ENCODE measurements at regions not wholly inside any gene's neighbourhood (a gene's known extent, or its start where the extent isn't known, plus 50 kb on each side); places are given as distances from the start of the nearest gene placed in this dataset.
"Not testable (repeated sequence)": the region's sequence is repeated elsewhere in the genome, so short reads cannot be mapped to it uniquely, and the experiment has no call there.

DNA sequence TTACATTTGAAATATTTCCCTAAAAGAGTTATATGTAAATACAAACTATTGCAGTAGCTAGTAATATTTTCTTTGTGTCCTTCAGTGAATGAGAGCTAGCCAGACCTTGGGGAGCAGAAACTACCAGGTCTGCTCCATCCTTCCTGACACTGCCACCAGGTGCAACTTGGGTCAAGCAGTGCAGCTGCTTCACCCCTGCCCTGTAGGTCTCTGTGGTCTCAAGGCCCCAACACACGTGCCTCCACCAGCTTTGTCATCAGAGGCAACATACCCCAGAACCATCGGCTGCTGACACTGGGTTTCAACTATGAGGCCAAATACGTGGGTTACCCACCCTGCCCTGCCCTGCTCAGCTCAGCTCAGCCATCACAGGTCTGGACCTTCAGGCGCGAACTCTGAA lies 181.6 kb downstream of the FCRL5 start:
- H3K27me3 ChIP-seq (ENCODE audit: control insufficient read depth, insufficient read depth, low read length), result no peaks in the 10 kb centered on the region
- H3K27ac ChIP-seq (ENCODE audit: low read length), result no peak overlapping the region
- H3K4me3 ChIP-seq (ENCODE audit: low read length), result no peak overlapping the region
- H3K36me3 ChIP-seq (ENCODE audit: control insufficient read depth, insufficient read depth, low read length), result no peaks in the 10 kb centered on the region
- no peak for DNase-seq
- H3K4me1 ChIP-seq (ENCODE audit: control insufficient read depth, insufficient read depth, low read length), result peaks cover 32% of the 10 kb centered on the region
- H3K9me3 ChIP-seq (ENCODE audit: control insufficient read depth, low read depth, low read length), result no peaks in the 10 kb centered on the region
- WGBS (ENCODE audit: insufficient coverage, low lambda C conversion rate), result no CpG with 5 or more reads among the region's 5 CpGs

DNA sequence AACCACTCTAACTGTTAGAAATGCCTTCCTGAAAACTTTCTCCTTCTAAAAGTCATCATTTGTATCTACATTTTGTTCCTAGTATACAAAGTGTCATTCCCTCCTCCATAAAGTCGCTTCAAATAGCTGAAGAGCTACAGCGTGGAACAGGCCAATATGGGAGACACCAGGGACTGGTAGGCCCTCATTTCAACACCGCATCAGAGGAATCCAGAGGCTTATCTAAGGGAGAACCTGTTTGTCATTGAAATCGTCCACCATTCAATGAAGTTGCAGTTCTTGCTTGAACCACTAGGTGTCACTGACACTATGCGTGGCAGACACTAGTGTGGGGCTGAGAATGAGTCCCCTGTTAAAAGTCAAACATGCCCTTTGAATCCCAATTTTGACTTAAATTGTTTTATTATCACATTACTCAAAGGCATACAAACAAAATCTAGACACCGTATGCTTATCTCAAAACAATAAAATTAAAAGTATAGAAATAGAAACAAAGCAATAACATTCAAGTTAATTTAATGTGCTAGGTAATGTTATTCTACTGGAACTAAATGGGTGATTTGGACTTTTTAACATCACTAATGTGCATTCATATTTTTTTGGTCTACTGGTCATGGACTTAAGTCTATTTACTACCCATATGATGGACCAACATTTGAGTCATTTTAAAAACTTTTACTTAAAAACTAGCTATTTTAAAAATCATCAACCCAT lies 182.3 kb downstream of the FCRL5 start:
- H3K9me3 ChIP-seq (ENCODE audit: control insufficient read depth, low read depth, low read length), result no peaks in the 10 kb centered on the region
- WGBS (ENCODE audit: insufficient coverage, low lambda C conversion rate), result 0% methylated on average over 1 of the region's 6 CpGs
- no peaks in the 10 kb centered on the region for H3K36me3 ChIP-seq (ENCODE audit: control insufficient read depth, insufficient read depth, low read length)
- no peak overlapping the region for H3K4me3 ChIP-seq (ENCODE audit: low read length)
- H3K4me1 ChIP-seq (ENCODE audit: control insufficient read depth, insufficient read depth, low read length), result peaks cover 35% of the 10 kb centered on the region
- no peaks in the 10 kb centered on the region for H3K27me3 ChIP-seq (ENCODE audit: control insufficient read depth, insufficient read depth, low read length)
- peak; percentile 38 to 53 for DNase-seq
- H3K27ac ChIP-seq (ENCODE audit: low read length), result no peak overlapping the region

DNA sequence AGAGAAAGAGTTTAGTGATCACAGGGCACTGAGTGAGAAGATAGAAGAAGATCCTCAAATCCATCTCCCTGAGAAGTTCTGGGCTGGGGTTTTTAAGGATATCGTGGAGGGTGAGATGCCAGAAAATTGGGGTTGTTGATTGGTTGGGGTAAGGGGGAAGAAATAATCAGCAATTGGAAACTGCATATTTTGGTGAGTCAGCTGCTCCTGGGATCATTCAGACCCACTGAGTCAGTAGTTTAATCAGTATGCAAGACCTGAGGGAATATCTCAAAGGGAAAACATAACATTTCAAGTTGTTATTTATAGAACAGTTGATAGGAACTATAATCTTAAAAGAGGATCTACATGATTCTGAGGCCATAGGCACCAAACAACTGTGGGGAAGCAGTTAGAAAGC lies 183.4 kb downstream of the FCRL5 start:
- H3K4me1 ChIP-seq (ENCODE audit: control insufficient read depth, insufficient read depth, low read length), result peaks cover 35% of the 10 kb centered on the region
- not testable (repeated sequence) for DNase-seq; H3K36me3 ChIP-seq (ENCODE audit: control insufficient read depth, insufficient read depth, low read length); H3K27me3 ChIP-seq (ENCODE audit: control insufficient read depth, insufficient read depth, low read length); H3K27ac ChIP-seq (ENCODE audit: low read length); H3K9me3 ChIP-seq (ENCODE audit: control insufficient read depth, low read depth, low read length); H3K4me3 ChIP-seq (ENCODE audit: low read length)
- WGBS (ENCODE audit: insufficient coverage, low lambda C conversion rate), result 88% methylated on average over 1 of the region's 1 CpG

DNA sequence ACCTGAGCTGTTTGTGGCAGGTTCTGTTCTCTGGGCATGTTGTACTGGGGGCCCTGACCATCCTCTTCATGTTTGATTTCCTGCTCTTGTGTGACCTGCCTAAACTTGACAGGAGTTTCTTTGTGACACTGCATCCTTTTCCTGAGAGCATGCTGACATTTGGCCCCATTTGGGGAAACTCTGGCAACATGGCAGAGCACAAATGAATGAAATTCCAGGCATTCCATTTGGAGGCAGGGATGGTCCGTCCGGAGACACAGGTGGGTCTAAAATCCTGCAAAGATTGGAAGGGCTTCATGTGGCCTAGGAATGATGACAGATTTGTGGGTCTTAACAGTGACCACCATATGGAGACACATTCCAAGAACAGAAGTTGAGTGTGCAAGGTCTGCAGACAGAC lies 184.0 kb downstream of the FCRL5 start:
- H3K36me3 ChIP-seq (ENCODE audit: control insufficient read depth, insufficient read depth, low read length), result no peaks in the 10 kb centered on the region
- WGBS (ENCODE audit: insufficient coverage, low lambda C conversion rate), result no CpG with 5 or more reads among the region's 2 CpGs
- H3K27me3 ChIP-seq (ENCODE audit: control insufficient read depth, insufficient read depth, low read length), result no peaks in the 10 kb centered on the region
- no peak for DNase-seq
- peaks cover 35% of the 10 kb centered on the region for H3K4me1 ChIP-seq (ENCODE audit: control insufficient read depth, insufficient read depth, low read length)
- no peaks in the 10 kb centered on the region for H3K9me3 ChIP-seq (ENCODE audit: control insufficient read depth, low read depth, low read length)
- H3K4me3 ChIP-seq (ENCODE audit: low read length), result no peak overlapping the region
- H3K27ac ChIP-seq (ENCODE audit: low read length), result peak overlapping the region; percentile 59

DNA sequence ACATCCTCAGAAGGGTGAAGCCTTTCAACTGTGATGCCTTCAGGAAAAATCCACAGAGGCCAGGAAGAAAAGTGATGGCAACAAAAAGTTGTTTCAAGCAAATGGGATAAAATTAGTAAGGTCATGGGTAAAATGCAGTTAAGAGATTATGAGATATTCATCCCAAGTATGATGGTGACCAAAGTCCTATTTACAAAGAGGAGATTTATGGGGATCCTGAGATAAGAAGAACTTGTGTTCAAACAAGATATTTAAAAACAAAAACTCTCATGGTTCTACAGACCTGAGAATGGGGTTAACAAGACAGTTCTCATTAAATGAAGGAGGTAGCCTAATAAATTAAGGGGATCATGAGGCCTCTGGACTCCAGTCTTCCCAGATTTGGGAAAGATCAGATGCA lies 184.4 kb downstream of the FCRL5 start:
- Histone ChIP-seq H3K4me1 (ENCODE audit: control insufficient read depth, insufficient read depth, low read length) (peaks cover 35% of the 10 kb centered on the region), H3K27ac (ENCODE audit: low read length) (peak overlapping the region; percentile 59), H3K4me3 (ENCODE audit: low read length) (no peak overlapping the region), H3K27me3 (ENCODE audit: control insufficient read depth, insufficient read depth, low read length) (no peaks in the 10 kb centered on the region), H3K9me3 (ENCODE audit: control insufficient read depth, low read depth, low read length) (no peaks in the 10 kb centered on the region), H3K36me3 (ENCODE audit: control insufficient read depth, insufficient read depth, low read length) (no peaks in the 10 kb centered on the region)
- DNase-seq, result peak in 1 of 2 donors; percentile 17

DNA sequence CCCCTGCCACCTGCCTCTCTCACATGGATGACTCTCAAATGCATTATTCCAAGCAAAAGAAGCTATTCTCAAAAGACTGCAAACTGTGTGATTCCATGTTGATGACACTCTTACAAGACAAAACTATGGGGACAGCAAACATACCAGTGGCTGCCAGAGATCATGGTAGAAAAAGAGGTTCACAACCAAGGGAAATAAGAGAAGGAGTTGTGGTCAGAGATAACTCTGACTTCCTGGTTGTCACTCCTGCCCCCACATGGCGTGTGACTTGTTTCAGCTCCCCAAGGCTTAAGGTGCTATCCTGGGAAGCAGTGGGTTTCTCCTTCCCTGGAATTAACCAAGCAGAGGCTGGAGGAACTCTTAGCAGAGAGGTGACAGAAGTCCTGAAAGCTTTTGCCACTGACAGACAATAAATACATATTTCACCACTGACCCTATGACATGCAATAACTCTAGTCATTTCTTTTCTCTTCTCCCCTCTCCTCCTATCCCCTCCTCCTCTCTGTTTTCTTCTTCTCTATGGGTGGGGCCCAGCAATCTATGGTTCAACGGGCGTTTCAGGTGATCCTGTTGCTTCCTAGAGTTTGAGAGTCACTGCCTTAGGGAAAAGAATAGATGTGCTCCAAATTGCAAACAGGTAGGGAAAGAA lies 185.1 kb downstream of the FCRL5 start:
- no CpG with 5 or more reads among the region's 3 CpGs for WGBS (ENCODE audit: insufficient coverage, low lambda C conversion rate)
- Histone ChIP-seq H3K27ac (ENCODE audit: low read length) (peak overlapping the region; percentile 59), H3K4me1 (ENCODE audit: control insufficient read depth, insufficient read depth, low read length) (peaks cover 35% of the 10 kb centered on the region), H3K27me3 (ENCODE audit: control insufficient read depth, insufficient read depth, low read length) (no peaks in the 10 kb centered on the region), H3K36me3 (ENCODE audit: control insufficient read depth, insufficient read depth, low read length) (no peaks in the 10 kb centered on the region), H3K9me3 (ENCODE audit: control insufficient read depth, low read depth, low read length) (no peaks in the 10 kb centered on the region), H3K4me3 (ENCODE audit: low read length) (no peak overlapping the region)
- DNase-seq, result peak; percentile 21 to 43

DNA sequence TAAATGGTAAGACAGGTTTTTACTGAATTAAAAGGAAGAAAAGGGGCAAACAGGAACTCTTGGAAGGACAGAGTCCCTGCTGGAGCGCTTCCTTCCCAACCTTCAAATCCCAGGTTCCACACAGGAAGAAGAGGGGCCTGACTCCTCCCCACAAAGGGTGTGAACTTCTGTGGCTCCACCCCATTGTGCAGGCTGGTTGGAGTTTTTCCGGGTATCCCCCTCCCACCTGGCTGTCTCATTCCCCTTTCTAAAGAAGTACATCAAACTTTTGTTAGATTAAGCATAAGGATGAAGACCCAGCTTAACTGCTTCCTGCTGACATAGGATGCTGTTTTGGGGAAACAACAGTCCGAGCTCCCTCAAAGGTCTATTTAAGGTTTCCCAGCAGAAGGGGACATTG lies 187.7 kb downstream of the FCRL5 start:
- DNase-seq, result no peak
- no peaks in the 10 kb centered on the region for H3K9me3 ChIP-seq (ENCODE audit: control insufficient read depth, low read depth, low read length)
- peaks cover 39% of the 10 kb centered on the region for H3K4me1 ChIP-seq (ENCODE audit: control insufficient read depth, insufficient read depth, low read length)
- no CpG with 5 or more reads among the region's 3 CpGs for WGBS (ENCODE audit: insufficient coverage, low lambda C conversion rate)
- no peak overlapping the region for H3K4me3 ChIP-seq (ENCODE audit: low read length)
- H3K27me3 ChIP-seq (ENCODE audit: control insufficient read depth, insufficient read depth, low read length), result no peaks in the 10 kb centered on the region
- H3K27ac ChIP-seq (ENCODE audit: low read length), result no peak overlapping the region
- H3K36me3 ChIP-seq (ENCODE audit: control insufficient read depth, insufficient read depth, low read length), result no peaks in the 10 kb centered on the region

DNA sequence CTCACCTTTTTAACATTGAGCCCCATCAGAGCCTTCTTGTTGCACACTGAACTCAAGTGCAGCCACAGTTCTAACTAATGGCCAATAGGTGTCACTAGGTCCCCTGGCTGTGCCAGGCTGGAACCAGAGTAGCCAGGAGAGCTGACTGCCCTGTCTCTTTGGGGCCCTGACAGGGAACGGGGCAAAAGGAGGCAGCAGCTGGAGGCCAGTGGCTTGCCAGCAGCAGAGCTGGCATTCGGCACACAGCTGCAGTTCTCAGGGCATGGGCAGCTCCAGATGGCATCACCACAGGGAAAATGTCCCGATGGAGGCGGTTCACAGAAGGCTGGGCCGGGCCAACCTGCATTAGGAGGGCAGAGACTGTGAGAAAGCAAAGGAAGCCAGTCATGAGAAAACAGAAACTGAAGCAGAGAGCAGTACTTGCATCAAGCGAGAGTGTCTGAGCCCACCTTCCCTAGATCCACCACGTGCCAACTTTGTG lies 188.6 kb downstream of the FCRL5 start:
- no peak overlapping the region for H3K4me3 ChIP-seq (ENCODE audit: low read length)
- no CpG with 5 or more reads among the region's 7 CpGs for WGBS (ENCODE audit: insufficient coverage, low lambda C conversion rate)
- DNase-seq, result peak; percentile 29 to 30

DNA sequence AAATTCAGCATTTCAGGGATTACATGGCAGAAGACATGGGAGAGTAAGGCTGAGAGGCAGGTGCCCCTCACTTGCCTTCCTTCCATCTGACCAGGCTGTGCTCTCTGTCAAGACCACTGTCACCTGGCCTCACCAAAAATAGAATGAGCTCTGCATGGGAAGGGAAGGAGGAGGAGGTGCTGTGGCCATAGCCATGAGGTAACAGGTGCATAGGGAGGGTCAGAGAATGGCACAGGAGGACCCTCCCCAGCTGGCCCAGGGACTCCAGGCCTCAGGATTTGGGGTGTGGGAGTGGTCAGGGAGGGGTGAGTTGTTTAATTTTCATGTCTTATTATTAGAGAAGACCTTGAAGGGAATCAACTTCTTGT lies 192.3 kb downstream of the FCRL5 start:
- H3K4me1 ChIP-seq (ENCODE audit: control insufficient read depth, insufficient read depth, low read length), result peaks cover 10% of the 10 kb centered on the region
- H3K27ac ChIP-seq (ENCODE audit: low read length), result peak overlapping the region; percentile 65
- no peak for DNase-seq
- H3K36me3 ChIP-seq (ENCODE audit: control insufficient read depth, insufficient read depth, low read length), result no peaks in the 10 kb centered on the region
- H3K9me3 ChIP-seq (ENCODE audit: control insufficient read depth, low read depth, low read length), result no peaks in the 10 kb centered on the region
- H3K4me3 ChIP-seq (ENCODE audit: low read length), result no peak overlapping the region
- H3K27me3 ChIP-seq (ENCODE audit: control insufficient read depth, insufficient read depth, low read length), result no peaks in the 10 kb centered on the region

More for the DNA sequence above, 188.6 kb downstream of the FCRL5 start:
- Histone ChIP-seq H3K27ac (ENCODE audit: low read length) (no peak overlapping the region), H3K9me3 (ENCODE audit: control insufficient read depth, low read depth, low read length) (no peaks in the 10 kb centered on the region), H3K36me3 (ENCODE audit: control insufficient read depth, insufficient read depth, low read length) (no peaks in the 10 kb centered on the region), H3K27me3 (ENCODE audit: control insufficient read depth, insufficient read depth, low read length) (no peaks in the 10 kb centered on the region), H3K4me1 (ENCODE audit: control insufficient read depth, insufficient read depth, low read length) (peaks cover 39% of the 10 kb centered on the region)

DNA sequence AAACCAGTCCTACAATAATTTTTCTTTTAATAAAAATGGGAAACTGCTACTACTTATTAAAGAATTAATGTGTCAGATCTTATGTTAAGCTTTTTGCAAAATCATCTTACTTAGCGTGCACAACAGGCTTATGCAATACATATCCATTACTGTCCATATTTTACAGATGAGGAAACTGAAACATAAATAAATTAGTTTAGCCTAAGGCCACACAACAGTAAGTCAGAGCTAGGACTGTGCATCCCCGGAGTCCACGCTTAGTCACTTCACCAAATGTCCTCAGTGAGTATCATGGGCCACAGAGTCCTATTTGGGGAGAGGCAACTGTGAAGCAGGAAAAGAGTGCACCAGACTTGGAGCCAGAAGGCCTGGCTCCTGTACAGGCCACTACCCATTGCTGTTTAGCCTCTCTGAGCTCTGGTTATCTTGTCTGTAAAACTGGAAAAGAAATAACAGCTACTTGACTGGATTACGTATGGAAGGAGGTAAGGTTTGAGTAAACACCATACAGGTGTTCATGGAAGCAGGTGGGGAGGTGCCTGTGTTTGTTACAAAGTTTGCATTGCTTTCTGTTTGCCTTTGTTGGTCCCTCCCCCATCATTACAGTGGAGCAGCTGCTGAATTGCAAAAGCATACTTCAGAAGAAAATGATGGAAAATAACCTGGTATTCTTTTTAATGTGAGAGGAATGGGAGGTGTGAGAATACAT lies 192.8 kb downstream of the FCRL5 start:
- Histone ChIP-seq H3K4me1 (ENCODE audit: control insufficient read depth, insufficient read depth, low read length) (peaks cover 10% of the 10 kb centered on the region), H3K27me3 (ENCODE audit: control insufficient read depth, insufficient read depth, low read length) (no peaks in the 10 kb centered on the region), H3K4me3 (ENCODE audit: low read length) (no peak overlapping the region), H3K9me3 (ENCODE audit: control insufficient read depth, low read depth, low read length) (no peaks in the 10 kb centered on the region), H3K36me3 (ENCODE audit: control insufficient read depth, insufficient read depth, low read length) (no peaks in the 10 kb centered on the region), H3K27ac (ENCODE audit: low read length) (peak overlapping the region; percentile 65)
- DNase-seq, result peak; percentile 60 to 75
- WGBS (ENCODE audit: insufficient coverage, low lambda C conversion rate), result no CpG with 5 or more reads among the region's 4 CpGs
